ENCODE measurements at regions not wholly inside any gene's neighbourhood (a gene's known extent, or its start where the extent isn't known, plus 50 kb on each side); places are given as distances from the start of the nearest gene placed in this dataset.

GRCh38 chr7:57363321-57363720 lies 86.7 kb upstream of the ZNF716 start:
- CTCF ChIA-PET, result no interaction called here

GRCh38 chr7:57364933-57365710 lies 84.9 kb upstream of the ZNF716 start:
- Mint-ChIP-seq H3K4me1 (no peaks in the 10 kb centered on the region), H3K27ac (no peak overlapping the region), H3K36me3 (ENCODE audit: low read depth) (no peaks in the 10 kb centered on the region), H3K27me3 (no peaks in the 10 kb centered on the region), H3K9me3 (peaks cover 51% of the 10 kb centered on the region), H3K4me3 (no peak overlapping the region)
- CTCF ChIA-PET, result no interaction called here
- POLR2A ChIA-PET, result no interaction called here
- DNase-seq, result no peak

More at GRCh38 chr7:57363321-57363720, 86.7 kb upstream of the ZNF716 start:
- no peaks in the 10 kb centered on the region for H3K4me1 Mint-ChIP-seq
- H3K36me3 Mint-ChIP-seq (ENCODE audit: low read depth), result no peaks in the 10 kb centered on the region
- no peaks in the 10 kb centered on the region for H3K27me3 Mint-ChIP-seq
- no peak overlapping the region for H3K4me3 Mint-ChIP-seq
- H3K27ac Mint-ChIP-seq, result no peak overlapping the region
- peaks cover 47% of the 10 kb centered on the region for H3K9me3 Mint-ChIP-seq
- DNase-seq, result no peak
- POLR2A ChIA-PET, result no interaction called here

- ChIA-PET CTCF (interaction anchor here (0.6 kb wide), 1 partner anchor 30 kb away, joined by 3 read pairs; no protein-coding TSS in a partner anchor), POLR2A (no interaction called here)
- Mint-ChIP-seq H3K9me3 (peaks cover 50% of the 10 kb centered on the region), H3K4me3 (no peak overlapping the region), H3K27me3 (no peaks in the 10 kb centered on the region), H3K4me1 (no peaks in the 10 kb centered on the region), H3K36me3 (ENCODE audit: low read depth) (no peaks in the 10 kb centered on the region), H3K27ac (no peak overlapping the region)
- DNase-seq, result no peak
Measured at GRCh38 chr7:57367171-57367570, 82.8 kb upstream of the ZNF716 start.

GRCh38 chr7:57370066-57370738 lies 79.8 kb upstream of the ZNF716 start:
- H3K4me1 Mint-ChIP-seq, result no peaks in the 10 kb centered on the region
- H3K27me3 Mint-ChIP-seq, result no peaks in the 10 kb centered on the region
- CTCF ChIA-PET, result no interaction called here
- H3K4me3 Mint-ChIP-seq, result no peak overlapping the region
- H3K27ac Mint-ChIP-seq, result no peak overlapping the region
- no peaks in the 10 kb centered on the region for H3K36me3 Mint-ChIP-seq (ENCODE audit: low read depth)
- peaks cover 52% of the 10 kb centered on the region for H3K9me3 Mint-ChIP-seq
- DNase-seq, result no peak
- POLR2A ChIA-PET, result no interaction called here

GRCh38 chr7:57370739-57371098 lies 79.3 kb upstream of the ZNF716 start:
- peaks cover 56% of the 10 kb centered on the region for H3K9me3 Mint-ChIP-seq
- H3K4me3 Mint-ChIP-seq, result no peak overlapping the region
- ChIA-PET CTCF (no interaction called here), POLR2A (no interaction called here)
- H3K36me3 Mint-ChIP-seq (ENCODE audit: low read depth), result no peaks in the 10 kb centered on the region
- no peak overlapping the region for H3K27ac Mint-ChIP-seq
- no peak for DNase-seq
- no peaks in the 10 kb centered on the region for H3K4me1 Mint-ChIP-seq
- H3K27me3 Mint-ChIP-seq, result no peaks in the 10 kb centered on the region

- H3K36me3 Mint-ChIP-seq (ENCODE audit: low read depth), result no peaks in the 10 kb centered on the region
- CTCF ChIA-PET, result no interaction called here
- DNase-seq, result no peak
- peaks cover 64% of the 10 kb centered on the region for H3K9me3 Mint-ChIP-seq
- POLR2A ChIA-PET, result no interaction called here
- no peaks in the 10 kb centered on the region for H3K4me1 Mint-ChIP-seq
- no peak overlapping the region for H3K27ac Mint-ChIP-seq
- H3K27me3 Mint-ChIP-seq, result no peaks in the 10 kb centered on the region
- H3K4me3 Mint-ChIP-seq, result no peak overlapping the region
Measured at GRCh38 chr7:57375783-57376182, 74.2 kb upstream of the ZNF716 start.

GRCh38 chr7:57381581-57381980 lies 68.4 kb upstream of the ZNF716 start:
- DNase-seq, result no peak
- Mint-ChIP-seq H3K27me3 (no peaks in the 10 kb centered on the region), H3K36me3 (ENCODE audit: low read depth) (peaks cover 2% of the 10 kb centered on the region), H3K9me3 (peaks cover 50% of the 10 kb centered on the region), H3K27ac (no peak overlapping the region), H3K4me3 (no peak overlapping the region), H3K4me1 (no peaks in the 10 kb centered on the region)
- CTCF ChIA-PET, result no interaction called here
- POLR2A ChIA-PET, result no interaction called here

- CTCF ChIA-PET, result no interaction called here
- Mint-ChIP-seq H3K9me3 (peaks cover 52% of the 10 kb centered on the region), H3K27ac (no peak overlapping the region), H3K27me3 (no peaks in the 10 kb centered on the region), H3K4me3 (no peak overlapping the region), H3K36me3 (ENCODE audit: low read depth) (peaks cover 2% of the 10 kb centered on the region), H3K4me1 (no peaks in the 10 kb centered on the region)
- POLR2A ChIA-PET, result no interaction called here
- no peak for DNase-seq
Measured at GRCh38 chr7:57384380-57384779, 65.6 kb upstream of the ZNF716 start.

GRCh38 chr7:57385668-57386067 lies 64.3 kb upstream of the ZNF716 start:
- ChIA-PET POLR2A (no interaction called here), CTCF (no interaction called here)
- no peak overlapping the region for H3K4me3 Mint-ChIP-seq

GRCh38 chr7:57388761-57389160 lies 61.2 kb upstream of the ZNF716 start:
- POLR2A ChIA-PET, result no interaction called here

More at GRCh38 chr7:57385668-57386067, 64.3 kb upstream of the ZNF716 start:
- Mint-ChIP-seq H3K9me3 (peaks cover 51% of the 10 kb centered on the region), H3K36me3 (ENCODE audit: low read depth) (peaks cover 2% of the 10 kb centered on the region), H3K4me1 (no peaks in the 10 kb centered on the region), H3K27me3 (no peaks in the 10 kb centered on the region), H3K27ac (no peak overlapping the region)
- DNase-seq, result no peak

GRCh38 chr7:57398548-57398947 lies 51.4 kb upstream of the ZNF716 start:
- Mint-ChIP-seq H3K27ac (no peak overlapping the region), H3K27me3 (no peaks in the 10 kb centered on the region), H3K4me1 (no peaks in the 10 kb centered on the region), H3K36me3 (ENCODE audit: low read depth) (no peaks in the 10 kb centered on the region), H3K4me3 (no peak overlapping the region), H3K9me3 (peaks cover 24% of the 10 kb centered on the region)
- POLR2A ChIA-PET, result no interaction called here
- CTCF ChIA-PET, result no interaction called here
- DNase-seq, result no peak

More at GRCh38 chr7:57388761-57389160, 61.2 kb upstream of the ZNF716 start:
- no peaks in the 10 kb centered on the region for H3K27me3 Mint-ChIP-seq
- CTCF ChIA-PET, result no interaction called here
- no peak overlapping the region for H3K27ac Mint-ChIP-seq
- DNase-seq, result no peak
- no peak overlapping the region for H3K4me3 Mint-ChIP-seq
- H3K36me3 Mint-ChIP-seq (ENCODE audit: low read depth), result no peaks in the 10 kb centered on the region
- H3K9me3 Mint-ChIP-seq, result peaks cover 36% of the 10 kb centered on the region
- H3K4me1 Mint-ChIP-seq, result no peaks in the 10 kb centered on the region

GRCh38 chr7:57399251-57399940 lies 50.6 kb upstream of the ZNF716 start:
- no peak overlapping the region for H3K27ac Mint-ChIP-seq
- CTCF ChIA-PET, result no interaction called here
- no peaks in the 10 kb centered on the region for H3K27me3 Mint-ChIP-seq
- H3K4me3 Mint-ChIP-seq, result no peak overlapping the region
- no peaks in the 10 kb centered on the region for H3K36me3 Mint-ChIP-seq (ENCODE audit: low read depth)
- peaks cover 28% of the 10 kb centered on the region for H3K9me3 Mint-ChIP-seq
- DNase-seq, result no peak
- POLR2A ChIA-PET, result no interaction called here
- no peaks in the 10 kb centered on the region for H3K4me1 Mint-ChIP-seq

GRCh38 chr7:57399972-57400371 lies 50.0 kb upstream of the ZNF716 start:
- Mint-ChIP-seq H3K36me3 (ENCODE audit: low read depth) (no peaks in the 10 kb centered on the region), H3K27me3 (no peaks in the 10 kb centered on the region), H3K27ac (no peak overlapping the region), H3K9me3 (peaks cover 24% of the 10 kb centered on the region), H3K4me3 (no peak overlapping the region), H3K4me1 (no peaks in the 10 kb centered on the region)
- POLR2A ChIA-PET, result no interaction called here
- CTCF ChIA-PET, result no interaction called here
- DNase-seq, result no peak
